AG04450 (cell line): ENCODE measurements at regions not wholly inside any gene's neighbourhood (a gene's known extent, or its start where the extent isn't known, plus 50 kb on each side); places are given as distances from the start of the nearest gene placed in this dataset.

Source experiments
- CTCF ChIA-PET: fragments of 300-600, 350-600 bp; formaldehyde crosslinking; extraction: SDS; loops from one replicate; lab custom pipeline; 2022; ENCODE audit warnings: antibody characterized with exemption, inconsistent platforms; lab: Charles Lee
- POLR2A ChIA-PET: fragments of 350-600 bp; formaldehyde crosslinking; extraction: SDS; loops from one replicate; lab custom pipeline; 2021; ENCODE audit warnings: antibody characterized with exemption, inconsistent platforms; lab: Yijun Ruan, JAX
- DNase-seq: peaks from one replicate; pipeline ENCODE4 v3.0.0-alpha.2; 2011; ENCODE audit warnings: low read depth, low spot score
- H3K27ac ChIP-seq: one replicate; pipeline ENCODE4 v1.5.1; 2012; ENCODE audit warnings: low read depth, low read length, control low read depth
- H3K27me3 ChIP-seq: one replicate; pipeline ENCODE4 v1.6.0; 2012; ENCODE audit warnings: low read length; ENCODE audit not compliant: control insufficient read depth, insufficient read depth
- H3K4me3 ChIP-seq: 2 replicates; pipeline ENCODE4 v1.5.1; 2011; ENCODE audit warnings: mild to moderate bottlenecking, low read depth, low read length, control low read depth
- H3K9me3 ChIP-seq: 2 replicates; pipeline ENCODE4 v1.5.1; 2012; ENCODE audit warnings: low read length; ENCODE audit not compliant: control insufficient read depth, insufficient read depth
- TF ChIP-seq, protein P1 (sequence below): IDR thresholded peaks from 2 replicates; pipeline ENCODE4 v1.5.1; 2011; ENCODE audit warnings: low read depth, low read length, control low read depth, inconsistent platforms

- no peak for DNase-seq
- H3K27ac ChIP-seq, result no peak overlapping the region
- H3K9me3 ChIP-seq, result no peaks in the 10 kb centered on the region
- no peak overlapping the region for H3K4me3 ChIP-seq
- no peaks in the 10 kb centered on the region for H3K27me3 ChIP-seq
- POLR2A ChIA-PET, result no interaction called here
- CTCF ChIA-PET, result no interaction called here
- TF ChIP-seq, protein P1, sequence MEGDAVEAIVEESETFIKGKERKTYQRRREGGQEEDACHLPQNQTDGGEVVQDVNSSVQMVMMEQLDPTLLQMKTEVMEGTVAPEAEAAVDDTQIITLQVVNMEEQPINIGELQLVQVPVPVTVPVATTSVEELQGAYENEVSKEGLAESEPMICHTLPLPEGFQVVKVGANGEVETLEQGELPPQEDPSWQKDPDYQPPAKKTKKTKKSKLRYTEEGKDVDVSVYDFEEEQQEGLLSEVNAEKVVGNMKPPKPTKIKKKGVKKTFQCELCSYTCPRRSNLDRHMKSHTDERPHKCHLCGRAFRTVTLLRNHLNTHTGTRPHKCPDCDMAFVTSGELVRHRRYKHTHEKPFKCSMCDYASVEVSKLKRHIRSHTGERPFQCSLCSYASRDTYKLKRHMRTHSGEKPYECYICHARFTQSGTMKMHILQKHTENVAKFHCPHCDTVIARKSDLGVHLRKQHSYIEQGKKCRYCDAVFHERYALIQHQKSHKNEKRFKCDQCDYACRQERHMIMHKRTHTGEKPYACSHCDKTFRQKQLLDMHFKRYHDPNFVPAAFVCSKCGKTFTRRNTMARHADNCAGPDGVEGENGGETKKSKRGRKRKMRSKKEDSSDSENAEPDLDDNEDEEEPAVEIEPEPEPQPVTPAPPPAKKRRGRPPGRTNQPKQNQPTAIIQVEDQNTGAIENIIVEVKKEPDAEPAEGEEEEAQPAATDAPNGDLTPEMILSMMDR, result no peak
Measured at GRCh38 chr1:232213928-232214327, 416.0 kb downstream of the SIPA1L2 start.

DNA sequence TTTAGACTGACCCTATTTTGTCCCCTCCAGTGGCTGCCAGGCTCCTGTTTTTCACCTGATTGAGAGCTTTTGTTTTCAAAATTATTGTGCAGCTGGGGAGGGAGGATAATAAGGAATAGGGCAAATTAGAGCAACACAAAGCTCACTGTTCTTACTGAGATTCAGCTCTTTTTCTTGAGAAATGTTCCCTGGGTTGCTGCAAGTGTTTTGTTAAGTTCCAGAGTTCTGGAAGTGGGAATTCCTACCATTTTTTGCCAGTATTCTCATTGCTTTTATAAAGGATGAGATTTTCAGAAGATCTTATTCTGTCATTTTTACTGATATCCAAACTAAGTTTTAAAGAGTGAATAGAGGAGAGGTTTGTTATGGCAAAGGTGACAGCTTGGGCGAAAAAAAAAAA lies 417.7 kb downstream of the SIPA1L2 start:
- H3K27ac ChIP-seq, result no peak overlapping the region
- DNase-seq, result no peak
- no peak overlapping the region for H3K4me3 ChIP-seq
- POLR2A ChIA-PET, result interaction anchor here (0.7 kb wide), 1 partner anchor 402 kb away, joined by 10 read pairs; no protein-coding TSS in a partner anchor
- TF ChIP-seq, protein P1, result no peak
- CTCF ChIA-PET, result interaction anchor here (0.6 kb wide), 1 partner anchor 14 kb away, joined by 4 read pairs; no protein-coding TSS in a partner anchor
- no peaks in the 10 kb centered on the region for H3K27me3 ChIP-seq
- H3K9me3 ChIP-seq, result no peaks in the 10 kb centered on the region

- DNase-seq, result no peak
- POLR2A ChIA-PET, result no interaction called here
- CTCF ChIA-PET, result no interaction called here
- no peaks in the 10 kb centered on the region for H3K9me3 ChIP-seq
- no peaks in the 10 kb centered on the region for H3K27me3 ChIP-seq
- no peak overlapping the region for H3K27ac ChIP-seq
- TF ChIP-seq, protein P1, result peak; percentile 46
- no peak overlapping the region for H3K4me3 ChIP-seq
Measured at GRCh38 chr1:232211149-232211548, 418.8 kb downstream of the SIPA1L2 start.

DNA sequence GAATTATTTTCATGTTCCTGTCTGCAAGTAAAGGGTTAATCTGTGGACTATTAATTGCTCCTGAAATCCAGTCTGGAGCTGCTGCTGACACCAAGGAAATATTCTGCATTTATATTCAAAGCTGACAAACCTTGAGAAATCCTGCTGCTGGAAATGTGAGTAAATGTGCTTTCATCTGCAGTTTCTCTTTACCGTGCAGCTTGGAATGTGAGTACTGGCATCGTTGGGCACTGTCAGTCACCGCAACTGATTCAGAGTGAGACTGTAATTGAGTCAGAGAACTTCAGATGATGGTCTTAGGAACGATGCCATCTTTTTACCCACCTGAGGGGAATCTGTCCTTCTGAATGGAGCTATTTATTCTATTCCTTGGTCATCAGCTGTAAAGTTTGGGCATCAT lies 420.6 kb downstream of the SIPA1L2 start:
- no peak for DNase-seq
- no peaks in the 10 kb centered on the region for H3K9me3 ChIP-seq
- no peaks in the 10 kb centered on the region for H3K27me3 ChIP-seq
- TF ChIP-seq, protein P1, result no peak
- ChIA-PET CTCF (interaction anchor here (0.6 kb wide), 1 partner anchor 179 kb away, joined by 3 read pairs; no protein-coding TSS in a partner anchor), POLR2A (no interaction called here)
- no peak overlapping the region for H3K4me3 ChIP-seq
- no peak overlapping the region for H3K27ac ChIP-seq

GRCh38 chr1:232207073-232207866 lies 422.7 kb downstream of the SIPA1L2 start:
- TF ChIP-seq, protein P1, result no peak
- Histone ChIP-seq H3K27ac (no peak overlapping the region), H3K9me3 (no peaks in the 10 kb centered on the region), H3K27me3 (no peaks in the 10 kb centered on the region), H3K4me3 (no peak overlapping the region)
- DNase-seq, result no peak
- ChIA-PET POLR2A (interaction anchor here (1.5 kb wide), 1 partner anchor 47 kb away, joined by 4 read pairs; no protein-coding TSS in a partner anchor), CTCF (no interaction called here)
